LNCaP clone FGC (cell line): ENCODE measurements at regions not wholly inside any gene's neighbourhood (a gene's known extent, or its start where the extent isn't known, plus 50 kb on each side); places are given as distances from the start of the nearest gene placed in this dataset.

ENCODE experiments used
- DNase-seq: peaks from one replicate; pipeline ENCODE4 v3.0.0-alpha.2; 2011; ENCODE audit warnings: low read depth
- H3K4me3 ChIP-seq: 2 replicates; pipeline ENCODE4 v1.5.1; 2011; ENCODE audit warnings: mild to moderate bottlenecking, low read depth, low read length, control low read depth
- TF ChIP-seq, protein P1 (sequence below): IDR thresholded peaks from 2 replicates; pipeline ENCODE4 v1.5.1; 2012; ENCODE audit warnings: mild to moderate bottlenecking; ENCODE audit not compliant: control insufficient read depth, insufficient read depth; ENCODE audit errors: extremely low read depth

DNA sequence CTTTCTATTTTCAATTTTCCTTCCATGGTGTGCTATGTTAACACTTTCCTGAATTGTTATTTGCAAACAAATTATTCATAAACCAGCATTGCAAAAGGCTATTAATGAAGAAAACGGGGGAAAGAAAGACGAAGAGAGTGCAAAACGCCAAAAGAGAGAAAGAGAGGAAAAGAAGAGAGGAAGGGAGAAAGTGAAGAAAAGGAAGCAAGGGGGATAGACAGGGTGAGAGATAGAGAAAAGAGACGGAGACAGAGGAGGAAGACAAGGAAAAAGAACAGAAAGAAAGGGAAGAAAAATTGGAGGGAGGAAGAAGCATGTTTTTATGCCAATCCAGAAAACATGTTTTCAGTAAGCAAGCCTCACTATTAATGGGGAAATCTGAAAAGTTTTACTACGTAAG is 310.6 kb downstream of the TFEC start:
- no peak for DNase-seq
- no peak overlapping the region for H3K4me3 ChIP-seq
- TF ChIP-seq, protein P1, sequence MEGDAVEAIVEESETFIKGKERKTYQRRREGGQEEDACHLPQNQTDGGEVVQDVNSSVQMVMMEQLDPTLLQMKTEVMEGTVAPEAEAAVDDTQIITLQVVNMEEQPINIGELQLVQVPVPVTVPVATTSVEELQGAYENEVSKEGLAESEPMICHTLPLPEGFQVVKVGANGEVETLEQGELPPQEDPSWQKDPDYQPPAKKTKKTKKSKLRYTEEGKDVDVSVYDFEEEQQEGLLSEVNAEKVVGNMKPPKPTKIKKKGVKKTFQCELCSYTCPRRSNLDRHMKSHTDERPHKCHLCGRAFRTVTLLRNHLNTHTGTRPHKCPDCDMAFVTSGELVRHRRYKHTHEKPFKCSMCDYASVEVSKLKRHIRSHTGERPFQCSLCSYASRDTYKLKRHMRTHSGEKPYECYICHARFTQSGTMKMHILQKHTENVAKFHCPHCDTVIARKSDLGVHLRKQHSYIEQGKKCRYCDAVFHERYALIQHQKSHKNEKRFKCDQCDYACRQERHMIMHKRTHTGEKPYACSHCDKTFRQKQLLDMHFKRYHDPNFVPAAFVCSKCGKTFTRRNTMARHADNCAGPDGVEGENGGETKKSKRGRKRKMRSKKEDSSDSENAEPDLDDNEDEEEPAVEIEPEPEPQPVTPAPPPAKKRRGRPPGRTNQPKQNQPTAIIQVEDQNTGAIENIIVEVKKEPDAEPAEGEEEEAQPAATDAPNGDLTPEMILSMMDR = no peak

- no peak for DNase-seq
- TF ChIP-seq, protein P1 = no peak
- H3K4me3 ChIP-seq = no peak overlapping the region
Observed at GRCh38 chr7:115709664-115710063, 320.9 kb downstream of the TFEC start.

DNA sequence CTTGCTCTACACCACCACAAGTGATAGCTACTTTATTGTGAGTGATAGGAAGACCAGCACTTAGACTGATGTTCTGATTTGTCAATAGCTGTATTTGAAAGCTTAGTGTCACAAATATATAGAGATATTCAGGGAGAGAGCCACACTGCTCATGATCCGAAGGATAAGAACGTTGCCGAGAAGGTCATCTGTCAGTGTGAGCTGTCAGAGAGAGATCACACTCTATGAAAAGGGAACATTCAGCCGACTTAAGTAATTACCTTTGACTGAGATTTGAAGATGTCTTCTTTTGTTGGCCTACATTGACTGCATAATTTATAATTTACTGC is 322.6 kb downstream of the TFEC start:
- H3K4me3 ChIP-seq = no peak overlapping the region
- no peak for DNase-seq

GRCh38 chr7:115707258-115708012 is 323.1 kb downstream of the TFEC start:
- DNase-seq = no peak
- H3K4me3 ChIP-seq = no peak overlapping the region
- TF ChIP-seq, protein P1 = peak; percentile 50

More for the DNA sequence above, 322.6 kb downstream of the TFEC start:
- TF ChIP-seq, protein P1 = no peak

- DNase-seq = no peak
- TF ChIP-seq, protein P1 = no peak
- no peak overlapping the region for H3K4me3 ChIP-seq
Observed at GRCh38 chr7:115704884-115705283, 325.7 kb downstream of the TFEC start.

- DNase-seq = no peak
- no peak overlapping the region for H3K4me3 ChIP-seq
- TF ChIP-seq, protein P1 = no peak
Observed at GRCh38 chr7:115701141-115701540, 329.4 kb downstream of the TFEC start.

- no peak for DNase-seq
- TF ChIP-seq, protein P1 = no peak
- no peak overlapping the region for H3K4me3 ChIP-seq
Observed at GRCh38 chr7:115694424-115694823, 336.1 kb downstream of the TFEC start.
